Neural progenitor cell (in vitro differentiated cells): ENCODE measurements at regions not wholly inside any gene's neighbourhood (a gene's known extent, or its start where the extent isn't known, plus 50 kb on each side); places are given as distances from the start of the nearest gene placed in this dataset.

Source experiments
- EZH2 ChIP-seq: fragments of 200-600 bp; sonication (generic); IDR thresholded peaks from 2 replicates; pipeline ENCODE4 v1.6.1; 2017; ENCODE audit warnings: antibody characterized with exemption, mild to moderate bottlenecking, moderate library complexity
- EZH2phosphoT487 ChIP-seq: fragments of 200-600 bp; sonication (generic); IDR thresholded peaks from 2 replicates; pipeline ENCODE4 v1.6.1; 2017; ENCODE audit warnings: antibody characterized with exemption
- TF ChIP-seq, protein P1 (sequence below): fragments of 200-600 bp; sonication (generic); IDR thresholded peaks from 2 replicates; pipeline ENCODE4 v1.5.1; 2017; ENCODE audit warnings: antibody characterized with exemption, mild to moderate bottlenecking

GRCh38 chr9:90070469-90070868 is 465.7 kb downstream of the GADD45G start:
- TF ChIP-seq EZH2 = no peak
- TF ChIP-seq, protein P1, sequence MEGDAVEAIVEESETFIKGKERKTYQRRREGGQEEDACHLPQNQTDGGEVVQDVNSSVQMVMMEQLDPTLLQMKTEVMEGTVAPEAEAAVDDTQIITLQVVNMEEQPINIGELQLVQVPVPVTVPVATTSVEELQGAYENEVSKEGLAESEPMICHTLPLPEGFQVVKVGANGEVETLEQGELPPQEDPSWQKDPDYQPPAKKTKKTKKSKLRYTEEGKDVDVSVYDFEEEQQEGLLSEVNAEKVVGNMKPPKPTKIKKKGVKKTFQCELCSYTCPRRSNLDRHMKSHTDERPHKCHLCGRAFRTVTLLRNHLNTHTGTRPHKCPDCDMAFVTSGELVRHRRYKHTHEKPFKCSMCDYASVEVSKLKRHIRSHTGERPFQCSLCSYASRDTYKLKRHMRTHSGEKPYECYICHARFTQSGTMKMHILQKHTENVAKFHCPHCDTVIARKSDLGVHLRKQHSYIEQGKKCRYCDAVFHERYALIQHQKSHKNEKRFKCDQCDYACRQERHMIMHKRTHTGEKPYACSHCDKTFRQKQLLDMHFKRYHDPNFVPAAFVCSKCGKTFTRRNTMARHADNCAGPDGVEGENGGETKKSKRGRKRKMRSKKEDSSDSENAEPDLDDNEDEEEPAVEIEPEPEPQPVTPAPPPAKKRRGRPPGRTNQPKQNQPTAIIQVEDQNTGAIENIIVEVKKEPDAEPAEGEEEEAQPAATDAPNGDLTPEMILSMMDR = no peak
- no peak for TF ChIP-seq EZH2phosphoT487
